Fibroblast of upper back skin (primary cell): ENCODE measurements at regions not wholly inside any gene's neighbourhood (a gene's known extent, or its start where the extent isn't known, plus 50 kb on each side); places are given as distances from the start of the nearest gene placed in this dataset.
"Not testable (repeated sequence)": the region's sequence is repeated elsewhere in the genome, so short reads cannot be mapped to it uniquely, and the experiment has no call there.

Source experiments
- DNase-seq: peaks from one replicate; pipeline ENCODE4 v3.0.0-alpha.2; 2013

- DNase-seq: no peak
These were observed 1041.7 kb upstream of the MIR17HG start for GRCh38 chr13:90305796-90306195.

- DNase-seq: no peak
These were observed 1040.4 kb upstream of the MIR17HG start for GRCh38 chr13:90307136-90307535.

GRCh38 chr13:90308249-90308648 is 1039.2 kb upstream of the MIR17HG start:
- no peak for DNase-seq

- no peak for DNase-seq
These were observed 1035.6 kb upstream of the MIR17HG start for GRCh38 chr13:90311929-90312328.

- DNase-seq: no peak
These were observed 1032.4 kb upstream of the MIR17HG start for GRCh38 chr13:90315061-90315460.

GRCh38 chr13:90320664-90321063 is 1026.8 kb upstream of the MIR17HG start:
- DNase-seq: no peak

GRCh38 chr13:90321281-90321931 is 1026.1 kb upstream of the MIR17HG start:
- no peak for DNase-seq

GRCh38 chr13:90329641-90330040 is 1017.8 kb upstream of the MIR17HG start:
- no peak for DNase-seq

- no peak for DNase-seq
These were observed 1015.5 kb upstream of the MIR17HG start for GRCh38 chr13:90331974-90332373.

GRCh38 chr13:90336507-90336906 is 1011.0 kb upstream of the MIR17HG start:
- no peak for DNase-seq

GRCh38 chr13:90341348-90341747 is 1006.1 kb upstream of the MIR17HG start:
- DNase-seq: not testable (repeated sequence)

GRCh38 chr13:90348477-90349136 is 998.9 kb upstream of the MIR17HG start:
- DNase-seq: not testable (repeated sequence)

- DNase-seq: no peak
These were observed 994.7 kb upstream of the MIR17HG start for GRCh38 chr13:90352763-90353162.

GRCh38 chr13:90355162-90355751 is 992.2 kb upstream of the MIR17HG start:
- no peak for DNase-seq

- no peak for DNase-seq
These were observed 986.7 kb upstream of the MIR17HG start for GRCh38 chr13:90360785-90361184.

- peak; percentile 3 for DNase-seq
These were observed 984.8 kb upstream of the MIR17HG start for GRCh38 chr13:90362707-90363106.

- DNase-seq: peak; percentile 4
These were observed 982.4 kb upstream of the MIR17HG start for GRCh38 chr13:90365130-90365529.

GRCh38 chr13:90374168-90374567 is 973.3 kb upstream of the MIR17HG start:
- DNase-seq: no peak

GRCh38 chr13:90375851-90376250 is 971.6 kb upstream of the MIR17HG start:
- peak; percentile 26 for DNase-seq

- no peak for DNase-seq
These were observed 965.1 kb upstream of the MIR17HG start for GRCh38 chr13:90382425-90382824.

GRCh38 chr13:90385781-90386489 is 961.6 kb upstream of the MIR17HG start:
- no peak for DNase-seq

- DNase-seq: no peak
These were observed 958.5 kb upstream of the MIR17HG start for GRCh38 chr13:90388887-90389452.

GRCh38 chr13:90389537-90389936 is 958.0 kb upstream of the MIR17HG start:
- no peak for DNase-seq
